ENCODE measurements at regions not wholly inside any gene's neighbourhood (a gene's known extent, or its start where the extent isn't known, plus 50 kb on each side); places are given as distances from the start of the nearest gene placed in this dataset.

GRCh38 chr9:13665418-13666066, 386.1 kb upstream of the MPDZ start:
- H3K36me3 Mint-ChIP-seq (ENCODE audit: low read depth): no peaks in the 10 kb centered on the region; the same call in 2 of the 3 replicates
- no peak overlapping the region for H2AFZ ChIP-seq
- no peak for TF ChIP-seq CTCF (conservative IDR thresholded peaks at IDR 0.05; ENCODE audit: low read depth in 2 of 2)
- no peak for TF ChIP-seq EZH2phosphoT487 (IDR thresholded peaks at IDR 0.05; ENCODE audit: unreplicated experiment)
- TF ChIP-seq CREB1 (CRISPR knock-in tag; IDR thresholded peaks at IDR 0.05; ENCODE audit: low read depth): no peak
- H3K27ac Mint-ChIP-seq: no peak overlapping the region
- H3K4me3 ChIP-seq: no peak overlapping the region
- ATAC-seq: no peak
- no peak overlapping the region for H3K27ac ChIP-seq (ENCODE audit: low read depth)
- H3K4me2 ChIP-seq: no peak overlapping the region
- H4K20me1 ChIP-seq (replicated peaks; ENCODE audit: insufficient read depth): no peaks in the 10 kb centered on the region
- H3K9me3 Mint-ChIP-seq: peaks cover 8% of the 10 kb centered on the region; the same call in 1 of the 3 replicates
- no peaks in the 10 kb centered on the region; the same call in 1 of the 2 replicates for H3K36me3 ChIP-seq (ENCODE audit: insufficient read depth)
- 0 out of 2 replicates have a peak, but pooled peaks cover 2% of the 10 kb centered on the region for H3K9me2 ChIP-seq (ENCODE audit: insufficient read depth)
- H3K79me2 ChIP-seq (replicated peaks; ENCODE audit: insufficient read depth): no peaks in the 10 kb centered on the region
- H3K4me1 ChIP-seq (ENCODE audit: insufficient read depth): no peaks in the 10 kb centered on the region
- no peaks in the 10 kb centered on the region for H3K27me3 ChIP-seq (ENCODE audit: insufficient read depth)
- H3K4me1 Mint-ChIP-seq: no peaks in the 10 kb centered on the region
- H3F3A ChIP-seq (replicated peaks; ENCODE audit: low read depth): no peaks in the 10 kb centered on the region
- H3K27me3 Mint-ChIP-seq (ENCODE audit: insufficient read depth, low read depth, poor library complexity): peaks cover 4% of the 10 kb centered on the region
- no peak for DNase-seq (ENCODE audit: low spot score)
- no peak overlapping the region for H3K4me3 Mint-ChIP-seq

- H3K27ac ChIP-seq (ENCODE audit: low read depth): no peak overlapping the region
- H3K4me1 Mint-ChIP-seq: no peaks in the 10 kb centered on the region
- H3F3A ChIP-seq (replicated peaks; ENCODE audit: low read depth): no peaks in the 10 kb centered on the region
- no peak for ATAC-seq
- H3K9me2 ChIP-seq (ENCODE audit: insufficient read depth): no peaks in the 10 kb centered on the region
- DNase-seq (ENCODE audit: low spot score): no peak
- H3K36me3 ChIP-seq (ENCODE audit: insufficient read depth): no peaks in the 10 kb centered on the region
- H3K4me3 Mint-ChIP-seq: no peak overlapping the region
- no peaks in the 10 kb centered on the region for H3K27me3 ChIP-seq (ENCODE audit: insufficient read depth)
- H3K4me3 ChIP-seq: no peak overlapping the region
- no peaks in the 10 kb centered on the region for H3K9me3 Mint-ChIP-seq
- H3K79me2 ChIP-seq (replicated peaks; ENCODE audit: insufficient read depth): no peaks in the 10 kb centered on the region
- no peak overlapping the region for H3K4me2 ChIP-seq
- no peak overlapping the region for H2AFZ ChIP-seq
- H4K20me1 ChIP-seq (replicated peaks; ENCODE audit: insufficient read depth): no peaks in the 10 kb centered on the region
- peaks cover 3% of the 10 kb centered on the region for H3K27me3 Mint-ChIP-seq (ENCODE audit: insufficient read depth, low read depth, poor library complexity)
- H3K36me3 Mint-ChIP-seq (ENCODE audit: low read depth): no peaks in the 10 kb centered on the region; the same call in 2 of the 3 replicates
- no peaks in the 10 kb centered on the region for H3K4me1 ChIP-seq (ENCODE audit: insufficient read depth)
- H3K27ac Mint-ChIP-seq: no peak overlapping the region
- TF ChIP-seq JUNB (IDR thresholded peaks at IDR 0.05; ENCODE audit: unreplicated experiment) (no peak), CTCF (conservative IDR thresholded peaks at IDR 0.05; ENCODE audit: low read depth in 2 of 2) (no peak), EZH2 (IDR thresholded peaks at IDR 0.05; ENCODE audit: low read depth, unreplicated experiment) (no peak), POLR2AphosphoS5 (IDR thresholded peaks at IDR 0.05; ENCODE audit: low read depth) (no peak), EZH2phosphoT487 (IDR thresholded peaks at IDR 0.05; ENCODE audit: unreplicated experiment) (no peak), REST (IDR thresholded peaks at IDR 0.05; ENCODE audit: unreplicated experiment) (no peak), STAT1 (IDR thresholded peaks at IDR 0.05; ENCODE audit: unreplicated experiment) (no peak)
Measured at GRCh38 chr9:13661014-13661413, 381.5 kb upstream of the MPDZ start.

Data from GM23338 (cell line).